Activated CD4-positive, alpha-beta T cell treated with anti-CD3 and anti-CD28 coated beads, Interleukin-2, amount 50 U/mL, for 24 hours (primary cell): ENCODE measurements at regions not wholly inside any gene's neighbourhood (a gene's known extent, or its start where the extent isn't known, plus 50 kb on each side); places are given as distances from the start of the nearest gene placed in this dataset.
"Not testable (repeated sequence)": the region's sequence is repeated elsewhere in the genome, so short reads cannot be mapped to it uniquely, and the experiment has no call there.

Experiments
- DNase-seq, 2 donors: peaks; one replicate each; pipeline ENCODE4 v3.0.0-alpha.2; 2020; ENCODE audit warnings: low read depth in 1 of 2, low spot score in 1 of 2

DNA sequence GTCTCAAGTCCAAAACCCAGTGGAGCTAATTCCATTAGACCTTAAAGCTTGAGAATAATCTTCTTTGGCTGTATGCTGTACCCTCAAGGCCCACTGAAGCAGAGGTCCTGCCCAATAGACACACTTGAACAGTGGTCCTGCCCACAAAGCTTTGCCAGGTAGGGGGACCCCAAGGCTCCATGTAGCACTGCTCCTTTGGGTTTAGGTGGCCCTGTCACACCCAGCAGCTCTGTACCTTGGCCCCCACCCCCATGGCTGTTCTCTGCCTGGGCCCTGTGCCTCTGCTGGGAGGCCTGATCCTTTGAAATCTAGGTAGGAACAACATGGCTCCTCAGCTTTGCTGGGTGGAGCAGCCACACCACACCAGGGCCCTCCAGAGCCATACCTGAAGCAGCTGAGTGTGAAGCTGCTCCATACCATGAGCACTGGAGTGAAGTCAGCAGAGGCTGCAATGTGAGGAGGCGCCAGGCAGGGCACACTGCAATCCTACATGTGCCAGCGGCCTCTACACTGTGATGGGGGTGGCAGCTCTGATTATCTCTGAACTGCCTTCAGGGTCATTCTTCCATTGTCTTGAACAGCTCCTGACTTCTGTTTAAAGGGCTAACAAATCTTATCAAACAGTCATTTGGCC lies 188.0 kb upstream of the CCDC54 start:
- DNase-seq: no peak

DNA sequence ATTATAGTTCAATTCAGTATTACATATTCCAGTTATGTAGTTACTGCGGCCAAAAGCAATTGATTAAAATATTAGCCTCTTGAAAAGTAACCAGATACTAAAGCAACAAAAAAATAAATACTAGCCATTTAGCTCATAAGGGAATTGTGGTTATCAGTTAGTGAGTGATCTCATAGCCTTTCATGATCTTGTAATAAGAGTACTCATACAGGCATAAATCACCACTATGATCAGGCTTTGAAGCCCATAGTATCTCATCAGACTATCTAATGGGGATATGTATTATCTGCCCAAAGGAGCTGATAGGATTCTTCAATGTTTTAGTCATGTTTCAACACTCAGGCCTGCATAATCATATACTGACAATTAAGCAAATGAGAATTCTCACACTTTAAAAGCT lies 184.1 kb upstream of the CCDC54 start:
- DNase-seq: no peak

DNA sequence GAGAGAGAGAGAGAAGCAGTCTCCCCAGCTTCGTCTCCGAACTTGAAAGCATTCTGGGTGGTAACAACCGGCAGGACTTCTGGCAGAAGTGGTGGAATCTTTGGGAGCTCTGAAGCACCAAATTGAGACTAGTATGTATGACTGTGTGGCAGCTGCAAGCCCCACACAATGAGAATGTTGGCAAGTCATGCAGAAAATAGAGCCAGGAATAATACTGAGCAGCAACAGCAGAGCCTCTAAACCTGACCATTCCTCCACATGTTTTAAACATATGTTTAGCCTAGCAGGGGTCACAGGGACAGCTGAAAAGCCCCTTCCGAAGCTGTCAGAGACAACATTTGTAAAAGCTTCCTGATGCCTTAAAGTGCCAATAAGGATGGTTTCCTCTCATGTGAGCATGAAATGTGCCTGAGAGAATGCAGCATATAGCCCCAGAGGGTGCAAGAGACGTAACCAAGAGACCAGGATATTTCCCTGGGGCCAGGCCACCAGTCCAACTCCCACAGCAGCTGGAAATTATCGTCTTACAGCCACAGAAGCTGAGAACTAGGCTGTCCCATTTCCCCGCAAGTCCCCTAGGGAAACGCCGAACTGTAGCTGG lies 178.6 kb upstream of the CCDC54 start:
- DNase-seq: no peak

- no peak for DNase-seq
Observed at GRCh38 chr3:107201146-107201545, 176.1 kb upstream of the CCDC54 start.

GRCh38 chr3:107202885-107203284 lies 174.4 kb upstream of the CCDC54 start:
- not testable (repeated sequence) for DNase-seq

DNA sequence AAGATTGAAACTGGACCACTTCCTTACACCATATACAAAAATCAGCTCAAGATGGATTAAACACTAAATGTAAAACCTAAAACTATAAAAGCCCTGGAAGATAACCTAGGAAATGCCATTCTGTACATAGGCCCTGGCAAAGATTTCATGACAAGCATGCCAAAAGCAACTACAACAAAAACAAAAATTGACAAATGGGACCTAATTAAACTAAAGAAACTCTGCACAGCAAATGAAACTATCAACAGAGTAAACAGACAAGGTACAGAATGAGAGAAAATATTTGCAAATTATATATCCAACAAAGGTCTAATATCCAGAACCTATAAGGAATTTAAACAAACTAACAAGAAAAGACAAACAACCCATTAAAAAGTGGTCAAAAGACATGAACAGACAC lies 173.1 kb upstream of the CCDC54 start:
- no peak for DNase-seq

- no peak for DNase-seq
Observed at GRCh38 chr3:107205358-107205757, 171.9 kb upstream of the CCDC54 start.

- no peak for DNase-seq
Observed at GRCh38 chr3:107206141-107206540, 171.1 kb upstream of the CCDC54 start.

- DNase-seq: no peak
Observed at GRCh38 chr3:107206945-107207344, 170.3 kb upstream of the CCDC54 start.

DNA sequence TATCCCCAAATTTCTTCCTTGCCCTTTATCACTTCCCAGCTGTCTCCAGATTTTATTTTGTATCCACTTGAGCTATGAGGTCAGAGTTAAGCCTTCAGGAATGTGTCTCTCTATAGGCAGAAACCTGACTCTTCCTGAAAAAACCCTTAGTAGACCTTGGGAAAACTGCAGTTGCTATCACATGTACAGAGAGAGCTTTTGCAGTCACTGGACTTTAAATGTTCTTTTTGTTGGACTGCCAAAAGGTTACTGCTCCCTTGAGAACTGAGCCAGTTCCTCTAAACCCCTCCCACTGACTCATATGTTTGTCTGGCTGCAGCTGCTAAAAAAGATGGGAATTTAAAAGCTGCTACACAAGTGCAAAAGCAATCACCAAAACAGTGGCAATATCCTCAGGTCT lies 169.1 kb upstream of the CCDC54 start:
- no peak for DNase-seq

DNA sequence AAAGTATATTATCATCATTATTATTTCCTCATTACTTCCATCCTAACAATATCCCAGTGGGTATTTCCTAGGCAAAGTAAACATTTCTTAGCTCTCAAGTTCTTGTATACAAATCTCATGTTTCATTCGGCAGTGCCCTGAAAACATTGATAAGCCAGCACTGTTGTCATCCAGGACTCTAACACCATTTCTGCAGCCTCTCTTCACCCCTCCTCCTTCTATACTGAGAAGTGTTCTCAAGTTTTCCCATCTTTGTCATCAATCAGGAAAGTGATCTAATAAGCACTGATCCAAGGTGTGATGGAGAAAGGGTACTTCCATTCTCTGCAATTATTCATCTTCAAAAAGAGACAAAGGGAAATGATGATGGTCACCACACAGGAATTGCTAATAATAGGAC lies 168.4 kb upstream of the CCDC54 start:
- DNase-seq: no peak

GRCh38 chr3:107209302-107209990 lies 167.8 kb upstream of the CCDC54 start:
- DNase-seq: no peak

DNA sequence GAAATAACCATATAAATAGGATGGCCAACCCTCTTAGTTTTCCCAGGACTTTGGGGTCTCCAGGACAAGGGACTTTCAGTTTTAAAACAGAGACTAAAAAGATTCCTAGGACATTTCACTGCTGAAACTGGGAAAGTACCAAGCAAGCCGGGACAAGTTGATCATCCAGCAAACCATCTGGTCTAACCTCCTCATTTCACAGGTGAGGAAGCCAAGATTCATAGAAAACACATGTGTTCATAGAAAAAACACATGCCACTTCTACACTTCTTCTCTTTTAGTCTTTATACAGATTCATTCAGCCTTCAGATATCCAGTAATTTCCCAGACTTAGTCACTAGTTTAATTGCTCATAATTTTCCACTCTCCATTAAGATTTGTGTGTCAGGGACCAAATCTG lies 165.6 kb upstream of the CCDC54 start:
- DNase-seq: no peak

GRCh38 chr3:107212618-107213017 lies 164.6 kb upstream of the CCDC54 start:
- no peak for DNase-seq

GRCh38 chr3:107213044-107213669 lies 164.1 kb upstream of the CCDC54 start:
- DNase-seq: no peak

- no peak for DNase-seq
Observed at GRCh38 chr3:107216229-107216628, 161.0 kb upstream of the CCDC54 start.

DNA sequence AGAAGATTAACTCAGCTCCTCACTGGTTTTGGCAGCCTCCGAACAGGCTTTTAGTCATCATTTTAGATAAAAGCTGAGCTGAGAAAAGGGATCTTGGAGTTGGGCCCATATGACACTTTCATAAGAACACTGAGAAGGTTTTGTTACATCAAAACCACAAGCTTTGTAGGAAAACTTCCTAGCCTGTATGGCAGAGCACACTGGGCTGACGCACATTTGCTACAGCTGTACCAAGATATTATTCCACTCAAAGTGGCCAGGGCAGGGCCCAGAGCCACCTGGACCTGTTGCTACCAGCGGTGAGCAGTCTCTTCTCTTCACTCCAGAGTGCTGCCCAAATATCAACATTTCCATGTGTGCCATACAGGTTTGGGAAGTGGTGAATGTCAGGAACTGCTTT lies 160.5 kb upstream of the CCDC54 start:
- no peak for DNase-seq

DNA sequence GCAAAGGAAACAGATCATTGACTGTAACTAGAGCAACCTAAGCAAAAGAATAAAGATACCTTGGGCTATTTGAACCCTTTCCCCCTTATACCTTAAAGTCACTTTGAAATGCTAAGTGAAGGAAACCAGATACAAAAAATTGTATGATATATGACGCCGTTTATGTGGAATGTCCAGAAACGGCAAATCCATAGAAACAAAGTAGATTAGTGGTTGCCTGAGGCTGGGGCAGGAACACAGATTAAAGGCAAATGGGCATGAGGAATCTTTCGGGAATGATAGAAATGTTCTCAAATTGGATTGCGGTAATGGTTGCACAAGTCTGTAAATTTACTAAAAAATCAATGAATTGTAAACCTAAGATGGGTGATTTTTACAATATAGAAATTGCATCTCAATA lies 160.1 kb upstream of the CCDC54 start:
- no peak for DNase-seq

DNA sequence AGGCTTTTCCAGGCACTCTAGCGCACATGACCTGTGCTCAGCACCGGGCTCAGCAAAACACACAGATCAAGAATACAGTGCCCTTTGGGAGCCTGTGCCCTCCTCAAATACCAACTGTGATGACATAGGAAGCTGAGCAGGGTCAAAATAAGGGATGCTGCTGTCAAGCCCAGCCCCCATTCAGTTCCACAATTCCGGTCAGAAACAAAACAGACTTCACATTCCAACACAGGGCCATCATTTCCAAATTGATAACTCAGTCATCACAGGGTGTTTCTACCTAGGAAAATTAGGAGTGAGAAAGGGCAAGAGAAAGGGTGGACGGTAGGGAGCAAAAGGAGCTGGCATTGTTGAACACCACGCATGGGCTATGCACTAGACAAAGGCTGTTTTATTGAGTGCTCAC lies 158.4 kb upstream of the CCDC54 start:
- no peak for DNase-seq

DNA sequence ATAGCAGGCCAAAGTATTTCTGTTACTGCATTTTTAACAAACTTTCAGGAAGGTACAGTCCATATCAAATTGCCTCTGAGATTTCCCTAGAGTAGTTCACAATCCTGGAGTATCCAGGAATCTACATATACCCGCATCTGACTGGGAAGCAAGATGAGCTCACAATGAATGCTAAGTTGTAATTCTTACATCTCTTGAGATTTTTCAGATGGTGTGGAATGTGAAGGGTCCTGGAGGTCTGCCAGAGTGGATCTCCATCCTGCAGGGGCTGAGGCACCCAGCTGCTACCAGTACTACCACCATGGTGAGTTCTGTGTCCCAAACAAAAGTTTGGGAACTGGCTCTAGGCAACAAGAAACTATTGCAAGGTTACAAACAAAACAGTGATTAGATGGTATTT lies 156.7 kb upstream of the CCDC54 start:
- DNase-seq: no peak

GRCh38 chr3:107221856-107222255 lies 155.4 kb upstream of the CCDC54 start:
- DNase-seq: no peak

DNA sequence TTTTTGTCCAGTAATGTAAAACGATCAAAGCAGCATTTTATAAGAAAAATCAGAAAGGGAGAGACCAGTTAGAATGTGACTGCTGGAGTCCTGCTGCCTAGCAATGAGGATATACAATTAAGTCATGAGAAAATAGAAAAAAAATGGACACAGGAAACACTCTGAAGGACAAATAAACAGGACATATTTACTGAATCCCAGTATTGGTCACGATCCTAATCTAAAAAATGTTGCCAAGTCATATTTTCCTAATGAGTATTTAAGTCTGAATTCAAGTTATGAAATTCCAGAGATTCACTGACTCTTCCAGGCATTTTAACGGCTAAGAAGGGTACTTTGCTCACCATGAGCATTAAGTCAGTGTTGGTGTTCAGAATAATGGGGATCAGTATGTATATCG lies 154.3 kb upstream of the CCDC54 start:
- DNase-seq: no peak
